Ramos (cell line): ENCODE measurements at regions not wholly inside any gene's neighbourhood (a gene's known extent, or its start where the extent isn't known, plus 50 kb on each side); places are given as distances from the start of the nearest gene placed in this dataset.
"Not testable (repeated sequence)": the region's sequence is repeated elsewhere in the genome, so short reads cannot be mapped to it uniquely, and the experiment has no call there.

Experiments used
- in situ Hi-C: fragments of 300-500 bp; cut with MboI; formaldehyde crosslinking; loops from one replicate; pipeline ENCODE4 v1.14.3; 2022; ENCODE audit warnings: low sequenced_read_pairs; ENCODE audit not compliant: unreplicated experiment

DNA sequence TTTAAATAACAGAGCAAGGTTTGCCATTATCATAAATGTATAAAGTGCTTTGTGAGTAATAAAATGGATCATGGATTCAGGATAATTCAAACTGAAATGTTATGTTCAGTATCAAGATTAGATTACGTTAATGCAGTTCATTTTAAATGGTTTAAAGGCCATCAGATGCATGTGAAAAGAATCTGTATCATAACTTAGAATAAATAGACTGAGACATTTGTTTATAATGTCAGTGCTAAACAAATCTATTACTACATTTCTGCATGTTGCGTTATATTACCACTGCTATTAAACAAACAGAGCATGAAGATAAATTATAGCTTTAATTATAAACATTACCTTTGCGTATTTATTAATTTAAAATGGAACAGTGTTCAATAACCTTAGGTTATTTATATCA is 160.2 kb downstream of the TOX3 start:
- in situ Hi-C loops: no loop called here

DNA sequence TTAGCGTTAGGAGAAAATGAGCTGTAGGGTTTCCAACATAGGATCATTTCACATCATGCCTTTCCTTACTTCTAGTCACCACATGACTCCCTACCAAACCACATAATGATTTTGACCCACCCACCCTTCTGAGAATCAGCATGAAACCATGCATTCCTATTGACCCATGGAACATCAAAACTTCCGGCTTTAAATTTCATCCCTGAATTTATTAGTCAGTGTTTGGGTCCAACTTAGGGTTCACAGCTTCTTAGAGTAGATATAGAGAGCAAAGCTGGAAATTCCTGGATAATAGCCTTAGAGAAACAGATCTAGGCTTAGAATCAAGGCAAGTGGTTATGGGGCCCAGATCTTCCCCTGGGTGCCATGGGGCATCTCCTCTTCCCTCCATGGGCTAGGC is 162.6 kb downstream of the TOX3 start:
- in situ Hi-C loops: no loop called here

DNA sequence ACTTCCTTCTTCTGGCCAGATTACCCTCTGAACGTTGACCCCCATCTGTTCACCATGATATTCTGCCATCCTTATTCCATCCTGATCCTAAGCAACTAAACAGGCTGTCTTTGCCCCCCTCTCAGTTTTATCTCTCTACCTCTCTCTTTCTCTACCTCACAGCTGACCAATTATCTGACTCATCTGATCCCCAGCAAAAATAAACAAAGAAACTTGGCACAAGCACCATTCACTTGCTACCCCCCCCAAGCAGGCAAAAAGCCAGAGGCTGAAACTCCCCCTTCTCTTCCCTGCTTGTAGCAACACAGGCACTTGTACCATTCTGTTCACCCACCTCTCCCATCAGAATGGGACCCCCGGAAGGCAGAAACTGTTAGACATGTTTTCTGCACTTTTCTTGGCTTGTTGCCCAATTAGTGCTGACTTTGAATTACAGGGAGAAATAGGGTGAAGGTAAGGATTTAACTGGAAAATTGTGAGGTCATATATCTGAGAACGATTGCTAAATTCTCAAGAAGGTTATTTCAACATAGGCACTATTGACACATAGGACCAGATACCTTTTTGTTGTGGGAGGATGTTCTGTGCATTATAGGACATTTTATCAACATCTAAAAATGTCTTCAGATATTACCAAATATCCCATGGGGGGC is 163.2 kb downstream of the TOX3 start:
- in situ Hi-C loops: no loop called here

DNA sequence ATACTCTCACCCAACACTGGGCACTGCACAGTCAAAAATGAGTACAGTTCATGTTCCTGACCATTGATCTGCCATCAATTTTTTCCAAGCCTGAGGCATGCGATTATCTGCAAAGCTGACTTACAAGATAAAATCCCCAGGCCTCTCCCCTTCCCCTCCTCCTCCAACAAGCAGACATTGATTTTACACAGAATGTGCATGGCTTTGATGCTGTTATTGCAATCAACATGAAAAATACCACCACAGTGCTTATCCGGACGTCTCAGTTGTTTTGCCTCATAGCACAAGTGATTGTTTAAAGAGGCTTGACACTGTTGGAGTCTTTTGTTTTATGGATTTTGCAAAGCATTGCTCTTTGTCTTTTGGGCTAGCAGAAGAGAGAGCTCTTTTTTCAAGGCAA is 163.8 kb downstream of the TOX3 start:
- in situ Hi-C loops: no loop called here

DNA sequence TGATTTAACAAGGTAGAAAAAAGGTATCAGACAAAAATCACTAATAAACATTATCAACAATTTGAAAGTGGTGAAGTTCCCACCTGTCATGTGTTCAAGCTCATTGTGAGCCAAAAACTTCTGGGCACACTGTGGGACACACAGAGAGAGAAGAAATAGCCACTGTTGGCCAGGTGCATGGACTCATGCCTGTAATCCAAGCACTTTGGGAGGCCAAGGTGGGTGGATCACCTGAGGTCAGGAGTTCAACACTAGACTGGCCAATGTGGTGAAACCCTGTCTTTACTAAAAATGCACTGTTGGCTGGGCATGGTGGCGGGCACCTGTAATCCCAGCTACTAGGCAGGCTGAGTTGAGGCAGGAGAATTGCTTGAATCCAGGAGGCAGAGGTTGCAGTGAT is 167.4 kb downstream of the TOX3 start:
- in situ Hi-C loops: no loop called here

DNA sequence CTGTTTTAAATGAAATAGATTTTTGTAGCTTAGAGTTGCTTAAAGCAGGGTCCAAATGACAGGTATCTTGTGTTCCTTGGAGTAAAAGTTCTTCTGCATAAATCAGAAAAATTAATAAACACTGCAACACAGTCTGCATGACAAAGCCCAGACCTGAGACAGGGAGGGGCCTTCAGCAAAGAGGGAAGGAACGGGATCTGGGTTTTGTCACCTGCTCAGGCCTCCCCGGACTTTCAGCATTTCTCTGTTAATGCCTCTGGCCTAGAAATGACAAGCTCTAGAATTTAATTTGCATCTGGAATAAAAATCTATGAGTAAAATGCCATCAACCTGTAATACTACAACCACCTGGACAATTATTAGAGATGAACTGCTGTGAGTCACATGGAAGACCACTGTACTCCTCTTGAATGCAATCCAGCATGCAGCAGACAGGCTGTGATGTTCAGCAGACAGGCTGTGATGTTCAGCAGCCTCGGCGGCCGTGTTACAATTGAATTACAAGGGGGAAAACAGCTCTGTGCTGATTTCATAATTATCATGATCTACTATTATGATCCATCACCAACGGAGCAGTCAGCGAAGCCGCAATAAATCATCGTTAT is 170.2 kb downstream of the TOX3 start:
- in situ Hi-C loops: no loop called here

DNA sequence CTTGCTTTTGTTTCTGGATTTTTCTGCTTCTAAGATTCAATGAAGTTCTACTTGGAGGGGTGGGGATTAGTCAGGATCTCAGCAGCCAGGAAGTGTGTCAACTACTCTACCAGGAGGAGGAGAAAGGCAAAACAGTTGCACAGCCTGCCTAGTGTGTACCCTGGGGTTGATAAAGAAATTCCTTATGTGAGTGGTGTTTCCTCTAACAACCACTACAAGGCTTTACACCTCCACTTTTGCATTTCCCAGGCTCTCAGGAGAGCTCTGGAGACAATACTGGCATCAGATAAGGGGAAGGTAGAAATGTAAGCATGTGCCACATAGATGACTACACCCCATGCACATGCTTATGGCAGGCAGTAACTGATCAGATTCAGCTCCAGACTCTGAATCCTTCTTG is 174.6 kb downstream of the TOX3 start:
- in situ Hi-C loops: no loop called here

DNA sequence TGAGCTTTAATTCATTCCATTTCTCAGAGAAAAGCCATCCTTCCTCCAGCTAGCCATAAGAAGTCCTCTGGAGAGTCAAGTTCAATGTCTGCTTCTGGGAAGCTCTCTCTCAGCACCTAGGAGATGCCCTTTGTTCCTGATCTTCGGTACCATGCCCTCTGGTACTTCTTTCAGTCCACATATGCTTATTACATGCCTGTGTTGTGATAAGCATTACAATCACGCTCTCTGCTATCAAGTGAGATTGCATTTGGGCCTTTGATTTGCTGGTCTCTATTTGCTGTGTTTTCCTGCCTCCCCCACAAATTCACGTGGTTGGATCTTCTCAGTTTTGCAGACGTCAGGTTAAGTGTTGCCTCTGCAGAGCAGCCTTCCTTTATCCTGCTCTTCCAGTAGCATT is 178.1 kb downstream of the TOX3 start:
- in situ Hi-C loops: no loop called here

DNA sequence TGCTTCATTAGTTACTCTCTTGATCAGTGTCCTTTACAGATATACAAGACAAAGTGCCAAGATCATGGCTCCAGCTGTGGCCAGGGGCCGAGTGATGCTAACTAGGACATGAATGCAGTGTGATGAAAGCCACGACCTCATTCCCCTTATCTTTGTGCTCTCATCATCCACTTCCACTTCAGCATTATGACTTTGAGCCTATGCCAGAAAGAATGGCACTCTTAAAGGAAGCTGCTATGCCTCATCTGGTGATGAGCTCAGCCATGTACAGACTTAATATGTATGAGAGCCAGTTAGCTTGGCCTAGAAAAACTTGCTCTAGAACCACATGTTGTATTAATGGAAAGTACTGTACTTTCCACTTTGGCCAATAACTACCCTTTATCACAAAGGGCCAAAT is 179.1 kb downstream of the TOX3 start:
- in situ Hi-C loops: no loop called here

DNA sequence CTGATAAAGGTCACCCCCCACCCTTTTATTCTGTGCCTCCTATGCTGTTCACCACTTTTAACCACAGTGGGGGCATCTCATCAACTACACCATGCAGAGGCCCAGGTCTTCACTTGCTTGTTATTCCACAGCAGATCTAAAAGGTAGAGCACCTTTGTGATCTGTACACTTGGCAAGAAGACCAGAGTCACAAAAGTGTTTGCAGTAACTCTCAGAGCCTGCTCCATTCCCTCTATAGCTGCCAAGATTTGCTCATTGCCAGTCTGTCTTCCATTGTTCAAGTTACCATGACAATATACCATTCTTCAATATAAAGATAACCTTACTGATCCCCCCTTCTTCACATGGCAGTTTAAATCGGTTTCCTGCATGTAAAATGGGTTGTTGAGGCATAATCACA is 180.0 kb downstream of the TOX3 start:
- in situ Hi-C loops: no loop called here

DNA sequence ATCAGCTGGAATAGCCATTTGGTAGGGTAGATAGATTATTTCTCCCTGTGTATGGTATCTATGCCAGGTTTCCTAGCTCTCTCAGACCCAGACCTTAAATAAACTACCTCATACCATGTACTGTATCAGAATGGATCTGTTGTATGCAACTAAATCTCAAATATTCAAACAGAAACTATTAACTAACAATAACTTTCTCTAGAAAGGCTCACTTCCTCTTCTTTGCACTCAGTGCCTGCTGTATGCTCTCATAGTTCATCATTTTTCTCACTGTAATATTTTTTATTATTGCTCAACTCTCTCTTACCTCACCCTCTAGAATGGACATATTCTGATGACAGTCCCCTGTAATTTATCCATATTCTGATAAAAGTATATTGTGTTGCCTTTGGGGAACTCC is 182.4 kb downstream of the TOX3 start:
- in situ Hi-C loops: no loop called here

DNA sequence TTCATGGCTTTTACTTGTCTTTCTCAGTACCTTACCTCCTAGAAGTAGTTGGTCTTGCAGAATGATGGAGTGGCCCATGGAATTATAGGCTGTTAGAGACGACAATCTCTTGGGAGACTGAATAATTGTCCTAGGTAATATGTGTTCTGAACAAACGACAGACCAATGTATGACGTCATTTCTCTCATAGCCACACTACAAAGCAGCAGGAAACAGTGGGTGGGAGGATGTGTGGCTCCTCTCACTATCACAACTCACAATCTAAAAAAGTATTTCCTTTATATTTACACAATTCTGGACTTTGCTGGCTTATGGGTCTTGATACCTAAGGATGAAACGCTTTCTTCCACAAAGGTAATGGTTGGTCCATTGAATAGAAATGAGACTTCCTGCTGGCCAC is 183.9 kb downstream of the TOX3 start:
- in situ Hi-C loops: no loop called here

DNA sequence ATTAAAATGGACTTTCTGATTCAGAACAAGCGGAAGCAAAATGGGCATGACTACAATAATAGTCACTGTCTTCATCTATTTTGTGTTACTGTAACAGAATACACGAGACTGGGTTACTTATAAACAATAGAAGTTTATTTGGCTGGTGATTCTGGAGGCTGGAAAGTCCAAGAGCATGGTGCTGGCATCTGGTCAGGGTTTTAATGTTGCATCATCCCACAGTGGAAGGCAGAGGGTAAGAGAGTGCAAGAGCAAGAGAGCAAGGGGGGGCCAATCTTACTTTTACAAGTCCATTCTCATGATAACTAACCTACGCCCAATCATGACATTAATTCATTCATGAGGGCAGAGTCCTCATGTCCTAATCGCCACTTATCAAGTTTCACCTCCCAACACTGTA is 189.2 kb downstream of the TOX3 start:
- in situ Hi-C loops: no loop called here

DNA sequence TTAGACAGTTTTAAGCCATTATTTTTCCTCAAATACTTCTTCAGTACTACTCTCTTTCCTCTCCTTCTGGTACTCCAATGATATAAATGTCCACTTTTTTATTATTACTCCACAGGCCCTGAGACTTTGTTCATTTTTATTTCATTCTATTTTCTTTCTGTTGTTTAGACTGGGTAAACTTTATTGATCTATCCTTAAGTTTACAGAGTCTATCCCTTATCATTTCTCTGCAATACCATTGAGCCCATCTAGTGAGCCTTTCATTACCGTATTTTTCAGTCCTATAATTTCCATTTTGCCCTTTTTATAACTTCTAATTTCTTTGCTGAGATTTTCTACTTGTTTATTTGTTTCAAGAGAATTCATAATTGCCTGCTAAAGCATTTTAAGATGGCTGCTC is 193.7 kb downstream of the TOX3 start:
- in situ Hi-C loops: no loop called here

DNA sequence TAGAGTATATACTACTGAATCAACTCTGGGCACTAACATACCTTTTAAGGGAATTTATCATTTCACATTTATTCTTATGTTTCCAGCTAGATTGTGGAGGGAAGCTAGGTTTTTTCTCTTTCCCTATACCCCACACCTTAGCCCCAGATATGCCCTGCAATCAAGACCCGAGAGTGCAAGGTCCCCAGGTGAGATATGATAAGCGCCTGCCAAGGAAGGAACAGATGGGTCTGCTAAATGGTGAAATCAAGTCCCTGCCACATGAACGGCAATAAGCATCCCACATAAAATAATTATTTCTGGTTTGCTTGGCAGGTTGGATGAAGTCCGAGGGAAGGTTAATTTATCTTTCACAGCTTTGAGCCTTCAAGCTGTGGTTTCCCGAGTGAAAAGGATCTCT is 195.5 kb downstream of the TOX3 start:
- in situ Hi-C loops: no loop called here

DNA sequence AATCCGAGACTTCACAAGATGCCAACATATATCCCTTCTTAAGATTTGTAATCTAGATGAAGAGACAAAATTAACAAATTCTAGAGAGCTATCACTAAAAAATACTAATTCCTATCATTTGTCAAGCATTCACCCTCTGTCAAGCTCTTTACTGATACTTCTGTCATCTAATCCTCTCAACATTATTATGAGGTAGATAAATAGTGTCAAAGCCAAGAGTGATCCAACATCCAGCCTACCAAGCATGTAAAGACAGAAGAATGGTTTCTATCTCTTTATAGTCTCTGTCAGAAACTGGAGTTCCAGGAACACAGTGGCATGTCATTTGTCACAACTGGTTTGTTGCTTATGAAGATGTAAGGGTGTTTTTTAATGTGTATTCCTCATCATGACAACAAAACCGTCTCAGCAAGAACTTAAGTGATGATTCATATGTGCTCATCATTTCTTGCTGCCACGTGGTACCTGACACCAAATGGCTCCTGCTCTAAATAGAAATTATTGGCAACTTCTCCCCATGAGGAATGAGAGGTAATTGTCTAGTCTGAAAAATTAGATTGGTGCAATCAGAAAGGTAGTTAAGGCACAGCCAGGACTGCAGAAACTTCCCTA is 196.8 kb downstream of the TOX3 start:
- in situ Hi-C loops: no loop called here

DNA sequence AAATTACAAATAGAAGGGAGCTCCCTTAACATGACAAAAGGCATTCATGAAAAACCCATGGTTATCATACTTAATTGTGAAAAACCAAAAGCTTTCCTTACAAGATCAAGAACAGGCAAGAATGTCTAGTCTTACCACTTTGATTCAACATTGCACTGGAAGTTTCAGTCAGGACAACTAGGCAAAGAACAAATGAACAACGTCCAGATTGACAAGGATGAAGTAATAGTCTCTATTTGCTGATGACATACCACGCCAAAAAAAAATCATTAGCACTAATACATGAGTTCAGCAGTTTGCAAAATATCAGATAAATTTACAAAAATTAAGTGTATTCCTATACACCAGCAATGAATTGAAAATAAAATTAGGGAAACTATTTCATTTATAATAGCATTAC is 200.2 kb downstream of the TOX3 start:
- in situ Hi-C loops: no loop called here

DNA sequence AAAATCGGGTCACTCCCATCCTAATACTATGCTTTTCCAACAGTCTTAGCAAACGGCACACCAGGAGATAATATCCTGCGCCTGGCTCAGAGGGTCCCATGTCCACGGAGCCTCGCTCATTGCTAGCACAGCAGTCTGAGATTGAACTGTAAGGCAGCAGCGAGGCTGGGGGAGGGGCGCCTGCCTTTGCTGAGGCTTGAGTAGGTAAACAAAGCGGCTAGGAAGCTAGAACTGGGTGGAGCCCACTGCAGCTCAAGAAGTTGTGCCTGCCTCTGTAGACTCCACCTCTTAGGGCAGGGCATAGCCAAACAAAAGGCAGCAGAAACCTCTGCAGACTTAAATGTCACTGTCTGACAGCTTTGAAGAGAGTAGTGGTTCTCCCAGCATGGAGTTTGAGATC is 213.3 kb downstream of the TOX3 start:
- in situ Hi-C loops: not testable (repeated sequence)

DNA sequence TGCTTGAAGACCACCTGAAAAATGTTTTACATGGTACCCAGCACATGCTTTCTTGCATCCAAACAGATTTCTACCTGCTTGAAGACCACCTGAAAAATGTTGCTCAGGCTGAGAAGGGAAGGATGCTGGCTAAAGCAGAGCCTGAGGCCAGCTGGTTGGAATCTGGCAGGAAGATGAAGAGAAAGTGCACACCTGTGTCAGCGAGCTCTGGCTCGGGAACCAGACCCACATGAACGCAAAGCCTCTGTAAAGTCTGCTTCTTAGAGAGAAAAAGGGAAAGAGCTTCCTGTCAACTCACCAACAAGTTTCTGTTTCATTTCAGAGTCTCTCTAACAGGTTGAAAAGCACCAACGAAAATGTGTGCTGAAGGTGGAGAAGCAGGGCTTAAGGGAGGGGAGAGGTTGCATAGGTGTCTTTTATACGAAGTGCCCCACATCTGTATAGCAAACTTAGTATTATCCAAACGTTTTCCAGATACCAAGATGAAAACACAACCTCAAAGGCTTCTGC is 226.0 kb downstream of the TOX3 start:
- in situ Hi-C loops: no loop called here

DNA sequence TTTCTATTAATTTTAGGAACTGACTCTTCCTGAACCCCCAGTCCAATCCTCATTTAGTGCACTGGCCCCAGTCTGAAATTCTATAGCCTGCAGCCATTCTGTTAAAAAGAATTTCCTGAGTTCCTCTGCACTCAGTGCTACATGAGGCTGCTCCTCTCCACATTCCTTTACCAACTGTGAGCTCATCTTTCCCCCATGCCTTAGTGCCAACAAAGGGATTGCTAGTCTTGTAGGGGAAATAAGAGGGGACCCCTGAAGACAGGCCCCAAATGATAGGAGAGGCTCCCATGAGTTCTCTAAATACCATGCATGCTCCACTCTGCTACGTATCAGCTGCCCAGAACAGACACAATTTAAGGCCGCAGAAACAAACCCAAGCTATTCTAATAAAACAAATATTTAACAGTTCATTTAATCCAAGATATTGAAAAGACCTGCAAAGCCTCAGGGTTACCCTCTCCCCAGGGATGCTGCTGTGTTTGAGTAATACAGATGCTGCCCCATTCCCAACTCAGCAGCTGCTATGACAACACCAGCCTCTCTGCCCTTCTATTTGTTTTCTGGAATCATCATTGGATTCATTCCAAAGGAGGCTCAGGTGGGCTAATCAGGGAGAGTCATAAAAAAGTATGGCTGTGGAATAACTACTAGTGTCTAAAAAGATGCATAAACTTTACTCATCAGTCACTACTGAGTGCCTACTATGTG is 228.5 kb downstream of the TOX3 start:
- in situ Hi-C loops: no loop called here

DNA sequence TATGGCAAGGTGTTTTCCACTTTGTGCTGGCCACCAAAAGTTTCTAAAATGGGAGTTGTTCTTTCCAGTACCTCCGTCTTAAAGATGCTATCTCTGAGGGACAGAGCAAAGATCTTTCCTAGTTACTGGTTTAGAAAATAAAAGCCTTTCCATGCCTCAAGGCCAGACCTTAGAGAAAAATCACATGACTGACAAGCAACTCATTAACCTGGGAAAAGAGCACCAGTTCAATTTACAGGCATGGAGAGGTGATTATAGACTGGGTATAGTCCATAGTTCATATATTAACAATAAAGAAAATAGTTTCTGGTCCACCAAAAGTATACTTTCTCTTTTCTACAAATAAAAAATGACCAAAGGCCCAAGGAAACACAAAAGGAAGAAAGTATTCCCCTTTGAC is 230.7 kb downstream of the TOX3 start:
- in situ Hi-C loops: no loop called here
